Suprapubic skin (tissue), 3 donors: ENCODE measurements at regions not wholly inside any gene's neighbourhood (a gene's known extent, or its start where the extent isn't known, plus 50 kb on each side); places are given as distances from the start of the nearest gene placed in this dataset.

Source experiments
- CTCF ChIP-seq, 2 donors: fragments of 200-600 bp in 1 of 2; fragments of 450-650 bp in 1 of 2; sonication (generic) in 1 of 2; IDR thresholded peaks; one replicate each; pipeline ENCODE4 v1.5.1; 2016 to 2019; ENCODE audit warnings: antibody characterized with exemption in 2 of 2, mild to moderate bottlenecking in 1 of 2, moderate library complexity in 1 of 2
- POLR2A ChIP-seq, 2 donors: fragments of 450-650 bp; IDR thresholded peaks; one replicate each; pipeline ENCODE4 v1.6.1; 2017; ENCODE audit warnings: antibody characterized with exemption in 2 of 2, mild to moderate bottlenecking in 2 of 2, moderate library complexity in 2 of 2

- TF ChIP-seq CTCF (IDR thresholded peaks at IDR 0.05) (no peak), POLR2A (IDR thresholded peaks at IDR 0.05) (no peak)
Observed at GRCh38 chr13:75139291-75139690, 342.7 kb downstream of the TBC1D4 start.
